Mesodermal cell (in vitro differentiated cells): ENCODE measurements at regions not wholly inside any gene's neighbourhood (a gene's known extent, or its start where the extent isn't known, plus 50 kb on each side); places are given as distances from the start of the nearest gene placed in this dataset.

ENCODE experiments used
- H3K27ac ChIP-seq: 2 replicates; pipeline ENCODE4 v1.7.0; 2013; ENCODE audit warnings: mild to moderate bottlenecking, low read depth, low read length, moderate library complexity; ENCODE audit not compliant: severe bottlenecking
- H3K36me3 ChIP-seq: 2 replicates; pipeline ENCODE4 v1.7.1; 2013; ENCODE audit warnings: mild to moderate bottlenecking, low read length, moderate library complexity; ENCODE audit not compliant: control insufficient read depth, insufficient read depth
- H3K4me1 ChIP-seq: one replicate; pipeline ENCODE4 v1.7.1; 2013; ENCODE audit warnings: mild to moderate bottlenecking, low read length; ENCODE audit not compliant: insufficient read depth, control insufficient read depth, poor library complexity, severe bottlenecking
- H3K4me3 ChIP-seq: 2 replicates; pipeline ENCODE4 v1.7.0; 2013; ENCODE audit warnings: low read length, control low read depth, mild to moderate bottlenecking; ENCODE audit not compliant: insufficient read depth, poor library complexity, severe bottlenecking; ENCODE audit errors: extremely low read depth
- H3K9me3 ChIP-seq: 2 replicates; pipeline ENCODE4 v1.7.1; 2013; ENCODE audit warnings: mild to moderate bottlenecking, low read length, moderate library complexity; ENCODE audit not compliant: control insufficient read depth
- WGBS, 2 experiments: methylation state at CpG; one replicate each; pipeline ENCODE4 v1.1.5; 2013; ENCODE audit warnings: missing lambda C conversion rate in 2 of 2; ENCODE audit not compliant: insufficient coverage in 2 of 2; 5-methylcytosine and 5-hydroxymethylcytosine counted together

DNA sequence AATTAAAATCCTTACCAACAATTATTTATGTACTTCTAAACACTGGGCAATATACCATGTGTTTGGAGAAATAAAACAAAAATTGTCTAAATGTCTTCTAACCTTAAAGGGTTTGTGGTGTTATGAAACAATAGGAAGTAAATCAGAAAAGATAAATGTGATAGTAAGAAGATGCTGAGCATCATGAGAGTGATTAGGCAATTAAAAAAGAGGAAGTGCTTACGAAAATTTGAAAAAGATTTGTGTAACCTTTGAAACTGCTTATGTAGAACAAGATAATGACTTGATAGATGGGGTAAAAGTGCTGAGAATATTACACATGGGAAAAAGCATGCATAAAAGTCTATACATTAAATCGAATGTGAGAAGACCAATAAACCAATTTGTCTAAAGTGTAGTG is 573.4 kb upstream of the CNTNAP2 start:
- no peaks in the 10 kb centered on the region for H3K9me3 ChIP-seq
- WGBS, 2 experiments: 71 to 80% methylated on average over 1 of the region's 2 CpGs
- no peaks in the 10 kb centered on the region for H3K36me3 ChIP-seq
- no peak overlapping the region for H3K4me3 ChIP-seq
- H3K4me1 ChIP-seq: no peaks in the 10 kb centered on the region
- H3K27ac ChIP-seq: no peak overlapping the region

DNA sequence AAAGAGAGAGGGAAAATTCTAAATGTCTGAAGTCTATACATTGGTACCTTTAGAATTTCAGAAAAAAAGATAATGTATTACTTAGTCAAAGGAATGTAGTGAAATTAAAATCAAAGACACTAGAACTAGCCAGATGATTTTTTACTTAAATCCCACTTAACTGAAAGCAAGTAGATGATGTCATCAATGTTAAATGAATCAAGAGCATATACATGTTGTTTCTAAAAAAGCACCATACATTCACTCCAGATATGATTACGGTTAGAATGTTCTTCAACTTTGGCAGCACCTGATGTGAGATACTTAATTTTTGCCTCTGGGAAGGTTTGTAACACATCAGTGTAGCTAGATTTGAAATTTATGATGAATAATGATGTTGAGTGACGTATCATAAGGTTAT is 576.7 kb upstream of the CNTNAP2 start:
- no peaks in the 10 kb centered on the region for H3K36me3 ChIP-seq
- WGBS, 2 experiments: 89 to 100% methylated on average over 1 of the region's 2 CpGs
- no peak overlapping the region for H3K27ac ChIP-seq
- H3K4me3 ChIP-seq: no peak overlapping the region
- no peaks in the 10 kb centered on the region for H3K9me3 ChIP-seq
- H3K4me1 ChIP-seq: no peaks in the 10 kb centered on the region

DNA sequence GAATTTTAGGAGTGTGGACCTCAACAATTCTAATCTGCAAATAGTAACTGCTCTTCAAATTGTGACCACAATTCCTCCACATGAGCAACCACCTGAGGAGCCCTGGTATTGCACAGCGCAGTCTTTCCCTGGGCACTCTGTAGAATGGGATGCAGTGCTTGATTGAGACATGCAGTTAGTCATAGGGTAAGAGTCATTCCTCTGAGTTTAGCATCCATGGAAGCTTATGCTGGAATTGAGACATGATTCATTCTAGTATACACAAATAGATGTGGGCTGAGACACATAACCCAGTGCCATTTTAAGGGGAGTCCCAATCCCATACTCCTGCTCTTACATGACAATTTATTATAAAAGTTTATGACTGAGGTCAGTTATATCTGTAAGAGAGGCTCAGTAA is 582.3 kb upstream of the CNTNAP2 start:
- WGBS, 2 experiments: no CpG with 5 or more reads among the region's 1 CpG
- no peaks in the 10 kb centered on the region for H3K4me1 ChIP-seq
- no peak overlapping the region for H3K27ac ChIP-seq
- H3K4me3 ChIP-seq: no peak overlapping the region
- H3K9me3 ChIP-seq: no peaks in the 10 kb centered on the region
- no peaks in the 10 kb centered on the region for H3K36me3 ChIP-seq

DNA sequence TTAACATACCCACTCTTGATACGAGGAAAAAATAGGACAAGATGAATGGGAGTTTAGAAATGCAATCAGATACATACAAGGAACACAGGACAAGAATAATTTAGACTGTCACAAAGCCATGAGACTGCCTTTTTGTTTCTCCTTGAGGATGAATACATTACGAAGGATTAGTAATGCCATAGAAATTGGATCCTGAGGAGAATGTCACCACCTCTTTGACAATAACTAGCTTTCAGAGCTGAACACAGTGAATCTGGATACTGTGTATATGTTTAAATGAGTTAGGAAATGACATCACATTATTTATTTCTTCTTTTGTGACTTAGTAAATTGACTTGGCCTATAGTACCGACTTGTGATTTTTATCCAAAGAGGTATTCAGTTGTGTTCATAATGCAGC is 596.3 kb upstream of the CNTNAP2 start:
- no peak overlapping the region for H3K27ac ChIP-seq
- no peaks in the 10 kb centered on the region for H3K9me3 ChIP-seq
- no peak overlapping the region for H3K4me3 ChIP-seq
- WGBS, 2 experiments: 100% methylated on average over 1 of the region's 3 CpGs; no CpG with 5 or more reads in 1 of the 2 experiments
- H3K36me3 ChIP-seq: no peaks in the 10 kb centered on the region
- H3K4me1 ChIP-seq: no peaks in the 10 kb centered on the region

DNA sequence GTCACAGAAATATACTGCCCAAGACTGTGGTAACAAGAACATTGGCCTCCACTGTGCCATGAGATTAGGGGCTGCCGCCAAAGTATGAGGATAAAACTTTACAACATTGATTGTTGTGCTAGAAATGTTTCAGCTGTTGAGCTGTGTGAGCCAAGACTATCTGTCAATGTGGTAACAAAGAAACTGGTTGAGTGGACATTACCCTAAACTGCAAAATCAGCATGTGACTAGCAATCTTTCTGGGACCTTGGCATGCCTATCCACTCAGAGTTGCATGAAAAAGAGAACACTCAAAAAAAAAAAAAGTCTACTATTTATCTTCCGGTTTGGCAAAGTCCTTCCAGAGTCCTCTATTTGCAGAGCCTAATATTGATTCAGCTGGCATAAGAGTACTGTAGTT is 605.6 kb upstream of the CNTNAP2 start:
- Histone ChIP-seq H3K9me3 (no peaks in the 10 kb centered on the region), H3K4me1 (no peaks in the 10 kb centered on the region), H3K4me3 (no peak overlapping the region), H3K27ac (no peak overlapping the region), H3K36me3 (no peaks in the 10 kb centered on the region)
- WGBS, 2 experiments: 100% methylated on average over 1 to 2 of the region's 2 CpGs

DNA sequence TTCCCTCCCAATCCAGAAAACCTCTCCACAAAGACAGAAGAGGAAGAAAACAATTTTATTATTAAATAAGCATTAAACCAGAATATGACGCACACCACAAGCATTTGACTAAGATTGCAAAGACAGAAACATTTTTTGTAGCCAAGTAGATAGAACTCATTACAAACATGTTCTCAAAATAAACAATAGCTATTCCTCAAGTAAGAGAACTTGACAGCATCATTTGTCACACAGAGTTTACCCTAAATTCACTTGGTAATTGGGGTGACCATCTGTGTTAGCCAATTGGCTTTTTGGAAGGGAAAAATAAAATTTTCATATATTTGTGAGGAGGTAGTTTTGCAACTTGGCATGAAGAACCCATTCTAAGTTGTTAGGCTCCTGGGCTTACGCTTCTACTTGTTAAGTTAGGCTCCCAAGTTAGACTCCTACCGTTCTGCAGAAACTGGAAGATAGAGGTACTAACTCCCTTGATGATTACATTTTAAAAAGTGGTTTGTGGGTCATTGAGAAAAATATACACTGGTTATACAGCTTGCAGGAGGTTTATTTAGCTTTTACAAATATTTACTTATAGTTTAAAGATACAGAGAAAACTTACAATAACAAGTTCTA is 618.6 kb upstream of the CNTNAP2 start:
- H3K9me3 ChIP-seq: no peaks in the 10 kb centered on the region
- no peak overlapping the region for H3K27ac ChIP-seq
- H3K4me3 ChIP-seq: no peak overlapping the region
- 60 to 83% methylated on average over 1 to 3 of the region's 3 CpGs for WGBS, 2 experiments
- H3K4me1 ChIP-seq: no peaks in the 10 kb centered on the region
- H3K36me3 ChIP-seq: no peaks in the 10 kb centered on the region

DNA sequence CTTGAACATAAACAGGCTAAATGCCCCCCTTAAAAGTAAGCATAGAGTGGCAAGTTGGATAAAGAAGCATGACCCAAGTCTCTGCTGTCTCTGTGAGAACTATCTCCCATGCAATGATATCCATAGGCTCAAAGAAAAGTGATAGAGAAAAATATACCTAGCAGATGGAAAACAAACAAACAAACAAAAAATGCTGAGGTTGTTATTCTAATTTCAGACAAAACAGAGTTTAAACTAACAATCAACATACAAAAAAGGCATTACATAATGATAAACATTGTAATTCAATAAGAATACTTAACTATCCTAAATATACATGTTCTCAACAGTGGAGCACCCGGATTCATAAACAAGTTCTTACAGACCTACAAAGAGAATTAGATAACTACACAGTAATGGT is 626.2 kb upstream of the CNTNAP2 start:
- no CpG with 5 or more reads among the region's 1 CpG for WGBS, 2 experiments
- no peaks in the 10 kb centered on the region for H3K9me3 ChIP-seq
- H3K4me3 ChIP-seq: no peak overlapping the region
- H3K27ac ChIP-seq: no peak overlapping the region
- no peaks in the 10 kb centered on the region for H3K4me1 ChIP-seq
- no peaks in the 10 kb centered on the region for H3K36me3 ChIP-seq

DNA sequence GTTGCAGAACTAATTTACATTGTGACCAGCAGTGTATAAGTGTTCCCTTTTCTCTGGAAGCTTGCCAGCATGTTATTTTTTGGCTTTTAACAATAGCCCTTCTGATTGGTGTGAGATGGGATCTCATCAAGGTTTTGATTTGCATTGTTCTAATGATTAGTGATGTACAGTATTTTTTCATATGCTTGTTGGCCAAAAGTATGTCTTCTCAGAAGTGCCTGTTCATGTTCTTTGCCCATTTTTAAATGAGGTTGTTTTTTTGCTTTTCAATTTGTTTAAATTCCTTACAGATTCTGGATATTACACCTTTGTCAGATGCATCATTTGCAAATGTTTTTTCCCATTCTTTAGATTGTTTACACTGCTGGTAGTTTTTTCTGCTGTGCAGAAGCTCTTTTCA is 627.0 kb upstream of the CNTNAP2 start:
- H3K9me3 ChIP-seq: no peaks in the 10 kb centered on the region
- H3K4me3 ChIP-seq: no peak overlapping the region
- no peaks in the 10 kb centered on the region for H3K36me3 ChIP-seq
- H3K27ac ChIP-seq: no peak overlapping the region
- no peaks in the 10 kb centered on the region for H3K4me1 ChIP-seq

DNA sequence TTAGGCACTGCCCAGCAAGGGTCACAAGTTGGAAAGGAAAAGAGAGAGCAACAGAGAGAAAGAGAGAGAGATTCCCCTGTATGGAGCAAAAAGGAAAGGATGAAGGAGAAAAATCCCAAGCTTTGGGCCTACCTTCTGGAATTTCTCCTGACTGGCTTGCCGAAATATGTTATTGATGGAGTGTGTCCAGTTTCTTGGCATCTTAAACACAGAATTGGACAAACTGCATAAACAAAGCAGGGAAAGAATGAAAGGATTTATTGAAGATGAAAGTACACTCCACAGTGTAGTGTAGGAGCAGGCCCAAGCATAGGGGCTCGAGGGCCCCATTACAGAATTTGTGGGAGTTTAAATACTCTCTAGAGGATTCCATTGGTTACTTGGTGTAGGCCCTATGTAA is 627.8 kb upstream of the CNTNAP2 start:
- Histone ChIP-seq H3K4me3 (no peak overlapping the region), H3K27ac (no peak overlapping the region), H3K36me3 (no peaks in the 10 kb centered on the region), H3K4me1 (no peaks in the 10 kb centered on the region), H3K9me3 (no peaks in the 10 kb centered on the region)
- 29 to 100% methylated on average over 1 of the region's 2 CpGs for WGBS, 2 experiments

DNA sequence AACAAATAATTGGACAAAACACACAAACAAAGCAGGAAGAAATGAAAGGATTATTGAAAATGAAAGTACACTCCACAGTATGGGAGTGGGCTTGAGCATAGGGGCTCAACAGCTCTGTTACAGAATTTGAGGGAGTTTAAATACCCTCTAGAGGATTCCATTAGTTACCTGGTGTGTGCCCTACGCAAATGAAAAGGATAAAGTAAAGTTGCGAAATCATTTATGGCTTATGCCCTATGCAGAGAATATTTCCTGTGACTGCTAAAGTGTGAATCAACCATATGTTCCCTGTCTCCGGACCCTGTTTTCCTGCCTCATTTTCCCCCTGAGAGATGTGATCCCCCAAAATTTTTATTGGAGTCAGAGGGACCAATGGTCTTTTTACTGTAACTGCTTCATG is 634.6 kb upstream of the CNTNAP2 start:
- H3K4me3 ChIP-seq: no peak overlapping the region
- WGBS, 2 experiments: 78 to 88% methylated on average over 3 of the region's 3 CpGs
- no peaks in the 10 kb centered on the region for H3K36me3 ChIP-seq
- no peak overlapping the region for H3K27ac ChIP-seq
- no peaks in the 10 kb centered on the region for H3K4me1 ChIP-seq
- H3K9me3 ChIP-seq: no peaks in the 10 kb centered on the region

DNA sequence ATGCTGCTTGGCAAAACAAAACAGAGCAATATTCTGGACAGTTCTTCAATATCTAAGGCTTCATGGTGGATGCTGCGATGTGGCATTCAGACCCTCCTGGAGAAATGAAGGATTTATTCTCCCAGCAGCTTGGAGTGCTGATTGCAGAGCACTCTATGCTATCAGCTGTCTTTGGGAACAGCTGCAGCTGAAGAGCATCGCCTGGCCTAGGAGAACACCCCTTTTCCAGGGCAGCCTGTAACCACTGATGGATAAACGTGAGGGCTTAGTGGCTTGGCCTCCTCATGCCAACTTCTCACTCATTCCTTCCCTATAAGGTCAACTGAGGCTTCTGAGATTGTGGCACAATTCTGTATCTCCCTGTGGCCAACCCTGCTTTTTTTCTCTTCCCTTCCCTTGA is 638.1 kb upstream of the CNTNAP2 start:
- H3K36me3 ChIP-seq: no peaks in the 10 kb centered on the region
- 90 to 97% methylated on average over 3 of the region's 3 CpGs for WGBS, 2 experiments
- no peaks in the 10 kb centered on the region for H3K4me1 ChIP-seq
- no peaks in the 10 kb centered on the region for H3K9me3 ChIP-seq
- no peak overlapping the region for H3K4me3 ChIP-seq
- H3K27ac ChIP-seq: no peak overlapping the region
